ENCODE measurements at regions not wholly inside any gene's neighbourhood (a gene's known extent, or its start where the extent isn't known, plus 50 kb on each side); places are given as distances from the start of the nearest gene placed in this dataset.

DNA sequence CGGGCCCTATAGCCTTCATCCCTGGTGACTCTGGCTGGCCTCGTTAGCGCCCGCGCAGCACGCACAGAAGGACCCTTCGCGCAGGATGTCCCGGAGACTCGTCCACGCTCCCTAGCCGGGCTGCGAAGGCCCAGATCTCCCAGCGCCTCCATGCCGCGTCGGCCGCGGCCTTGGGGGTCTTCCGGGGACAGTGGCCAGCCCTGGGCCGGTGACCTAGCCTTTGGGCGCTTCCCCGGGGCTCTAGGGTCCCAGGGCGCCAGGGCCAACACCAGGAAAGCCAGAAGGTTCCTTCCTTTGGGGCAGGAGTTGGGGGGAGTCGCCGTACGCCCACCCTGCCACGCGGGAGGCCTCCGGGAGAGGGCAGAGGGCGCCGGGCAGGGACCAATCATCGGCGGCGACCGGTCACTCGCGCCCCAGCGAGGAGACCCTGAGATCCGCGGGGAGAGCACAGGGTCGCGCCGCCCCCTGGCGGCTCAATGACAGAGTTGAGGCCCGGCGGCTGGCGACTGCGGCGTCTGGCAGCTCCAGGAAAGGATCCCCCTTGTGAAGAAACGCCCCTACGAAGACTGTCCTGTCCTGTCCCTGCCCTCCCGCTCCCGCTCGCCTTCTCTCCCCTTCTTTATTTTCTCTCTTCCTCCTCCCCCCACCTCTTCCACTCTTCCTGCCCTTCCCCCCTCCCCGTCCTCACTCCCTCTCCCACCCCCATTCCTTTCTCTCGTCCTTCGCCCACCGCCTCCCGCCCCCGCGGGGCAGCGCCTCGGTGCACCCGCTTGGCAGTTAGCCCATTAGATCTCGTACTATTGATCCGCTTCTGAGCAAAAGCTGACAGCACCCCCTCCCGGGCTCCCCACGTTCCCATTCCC is 62.3 kb upstream of the LBX1 start:
- Mint-ChIP-seq H3K4me1 (peaks cover 38 to 44% of the 10 kb centered on the region in 2 experiments), H3K9me3 (no peaks in the 10 kb centered on the region; a peak in 1 of 5 replicates), H3K27me3 (ENCODE audit: low read depth) (peaks cover 96% of the 10 kb centered on the region), H3K36me3 (ENCODE audit: insufficient read depth in 1 of 3, low read depth in 3 of 3) (no peaks in the 10 kb centered on the region), H3K4me3 (peak overlapping the region; percentile 62 to 87), H3K27ac (no peak overlapping the region; a peak in 1 of 7 replicates)
- 0 out of 2 replicates have a peak, but pooled peaks cover 10% of the 10 kb centered on the region for H3K4me1 ChIP-seq (ENCODE audit: insufficient read depth, low read length)
- H3K9me3 ChIP-seq (ENCODE audit: control insufficient read depth, low read depth, low read length), result no peaks in the 10 kb centered on the region
- no peak overlapping the region for H3K56ac ChIP-seq (ENCODE audit: insufficient read length, low read depth, low read length)
- DNase-seq, result peak; percentile 87
- no peaks in the 10 kb centered on the region for H3K79me2 ChIP-seq (ENCODE audit: insufficient read depth, low read length)
- H2BK120ac ChIP-seq (ENCODE audit: low read depth, low read length, poor library complexity, severe bottlenecking), result no peak overlapping the region
- no peak overlapping the region for H4K5ac ChIP-seq (ENCODE audit: insufficient read length, low read depth, low read length)
- H4K8ac ChIP-seq (replicated peaks; ENCODE audit: insufficient read length, low read depth, low read length), result no peak overlapping the region
- no peak overlapping the region for H3K23ac ChIP-seq (ENCODE audit: insufficient read length, low read depth, low read length)
- peaks cover 16% of the 10 kb centered on the region for H3K23me2 ChIP-seq (ENCODE audit: insufficient read length, low read depth, low read length, poor library complexity, severe bottlenecking)
- no peak overlapping the region for H2BK12ac ChIP-seq (ENCODE audit: insufficient read length, low read depth, low read length)
- WGBS (ENCODE audit: extremely low coverage, insufficient read length, low lambda C conversion rate), result no CpG with 5 or more reads among the region's 69 CpGs
- no peak overlapping the region for H3K27ac ChIP-seq (ENCODE audit: insufficient read length, low read depth, low read length)
- no peak overlapping the region for H2BK15ac ChIP-seq (ENCODE audit: low read depth, low read length)
- H2BK20ac ChIP-seq (ENCODE audit: low read depth, low read length, poor library complexity, severe bottlenecking), result no peak overlapping the region
- H3K4me2 ChIP-seq (ENCODE audit: insufficient read depth, insufficient read length, low read length), result peak overlapping the region; percentile 76
- H3T11ph ChIP-seq (ENCODE audit: low read length), result no peak overlapping the region
- H4K91ac ChIP-seq (ENCODE audit: insufficient read length, low read depth, low read length), result no peak overlapping the region
- no peak overlapping the region for H3K4ac ChIP-seq (ENCODE audit: low read depth, low read length)
- no peaks in the 10 kb centered on the region for H4K20me1 ChIP-seq (ENCODE audit: control insufficient read depth, insufficient read depth, insufficient read length)
- H2AK5ac ChIP-seq (ENCODE audit: insufficient read length, low read length), result no peak overlapping the region
- H3K27me3 ChIP-seq (ENCODE audit: insufficient read depth, low read length), result peaks cover 27% of the 10 kb centered on the region
- no peak overlapping the region for H3K14ac ChIP-seq (ENCODE audit: insufficient read depth, low read length)
- no peak overlapping the region for H2AFZ ChIP-seq (ENCODE audit: low read length)
- H3K79me1 ChIP-seq (ENCODE audit: insufficient read depth, low read depth, low read length, poor library complexity, severe bottlenecking), result no peaks in the 10 kb centered on the region
- no peak overlapping the region for H3K9ac ChIP-seq (ENCODE audit: extremely low read depth, insufficient read length, low read length)
- H3K18ac ChIP-seq (ENCODE audit: insufficient read length, low read depth, low read length), result no peak overlapping the region
- TF ChIP-seq, protein P1, sequence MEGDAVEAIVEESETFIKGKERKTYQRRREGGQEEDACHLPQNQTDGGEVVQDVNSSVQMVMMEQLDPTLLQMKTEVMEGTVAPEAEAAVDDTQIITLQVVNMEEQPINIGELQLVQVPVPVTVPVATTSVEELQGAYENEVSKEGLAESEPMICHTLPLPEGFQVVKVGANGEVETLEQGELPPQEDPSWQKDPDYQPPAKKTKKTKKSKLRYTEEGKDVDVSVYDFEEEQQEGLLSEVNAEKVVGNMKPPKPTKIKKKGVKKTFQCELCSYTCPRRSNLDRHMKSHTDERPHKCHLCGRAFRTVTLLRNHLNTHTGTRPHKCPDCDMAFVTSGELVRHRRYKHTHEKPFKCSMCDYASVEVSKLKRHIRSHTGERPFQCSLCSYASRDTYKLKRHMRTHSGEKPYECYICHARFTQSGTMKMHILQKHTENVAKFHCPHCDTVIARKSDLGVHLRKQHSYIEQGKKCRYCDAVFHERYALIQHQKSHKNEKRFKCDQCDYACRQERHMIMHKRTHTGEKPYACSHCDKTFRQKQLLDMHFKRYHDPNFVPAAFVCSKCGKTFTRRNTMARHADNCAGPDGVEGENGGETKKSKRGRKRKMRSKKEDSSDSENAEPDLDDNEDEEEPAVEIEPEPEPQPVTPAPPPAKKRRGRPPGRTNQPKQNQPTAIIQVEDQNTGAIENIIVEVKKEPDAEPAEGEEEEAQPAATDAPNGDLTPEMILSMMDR (conservative IDR thresholded peaks at IDR 0.05), result peak; percentile 92
- H2BK5ac ChIP-seq (ENCODE audit: insufficient read length, low read length), result no peak overlapping the region
